B cell (primary cell): ENCODE measurements at regions not wholly inside any gene's neighbourhood (a gene's known extent, or its start where the extent isn't known, plus 50 kb on each side); places are given as distances from the start of the nearest gene placed in this dataset.

Experiments used
- ATAC-seq: fragments of 200-7000 bp; cut with Tn5 transposase; one replicate; pipeline ENCODE4 v1.10.0; 2021; ENCODE audit warnings: low read depth, mild to moderate bottlenecking, moderate number of reproducible peaks, moderate library complexity
- CTCF ChIA-PET: fragments of 350-600 bp; sonication (Branson Sonifier 250); formaldehyde crosslinking; loops from one replicate; lab custom pipeline; 2021; ENCODE audit warnings: antibody characterized with exemption, inconsistent platforms; lab: Charles Lee
- POLR2A ChIA-PET: fragments of 350-600 bp; sonication (Branson Sonifier 250); formaldehyde crosslinking; loops from one replicate; lab custom pipeline; 2021; ENCODE audit warnings: antibody characterized with exemption; lab: Charles Lee
- DNase-seq: peaks from one replicate; pipeline ENCODE4 v3.0.0; 2013
- H2AFZ ChIP-seq: 2 replicates; pipeline ENCODE4 v1.6.1; 2012; ENCODE audit warnings: mild to moderate bottlenecking, low read depth, low read length; ENCODE audit not compliant: insufficient read depth, poor library complexity, severe bottlenecking
- H3K27ac ChIP-seq, 2 donors: 1 replicate in 1 of 2; 2 replicates in 1 of 2; pipeline ENCODE4 v1.5.1; 2012 to 2013; ENCODE audit warnings: low read length in 2 of 2, mild to moderate bottlenecking in 2 of 2, moderate library complexity in 1 of 2
- H3K27me3 ChIP-seq, 4 experiments: fragments of 200-600 bp in 1 of 4; sonication (generic) in 1 of 4; replicated peaks in 1 of 4; 1 replicate in 2 of 4; 2 replicates in 2 of 4; pipeline versions ENCODE4 v1.6.1 to v1.7.0; 2013 to 2016; ENCODE audit warnings: low read length in 3 of 4, mild to moderate bottlenecking in 2 of 4, mixed read lengths in 1 of 4, moderate library complexity in 1 of 4; ENCODE audit not compliant: insufficient read depth in 4 of 4, control insufficient read depth in 3 of 4; ENCODE audit errors: control extremely low read depth in 1 of 4
- H3K36me3 ChIP-seq, 2 experiments: replicated peaks in 1 of 2; 1 replicate in 1 of 2; 2 replicates in 1 of 2; pipeline versions ENCODE4 v1.6.1 to v1.7.1; 2013; ENCODE audit warnings: low read length in 1 of 2; ENCODE audit not compliant: insufficient read depth in 2 of 2, control insufficient read depth in 1 of 2; ENCODE audit errors: control extremely low read depth in 1 of 2, extremely low read depth in 1 of 2
- H3K4me1 ChIP-seq, 2 donors: fragments of 200-600 bp in 1 of 2; sonication (generic) in 1 of 2; 1 replicate in 1 of 2; 2 replicates in 1 of 2; pipeline versions ENCODE4 v1.5.1 to v1.6.1; 2013 to 2017; ENCODE audit warnings: low read length in 2 of 2; ENCODE audit not compliant: control insufficient read depth in 2 of 2, insufficient read depth in 2 of 2
- H3K4me2 ChIP-seq: replicated peaks from 2 replicates; pipeline ENCODE3; 2012; ENCODE audit warnings: mild to moderate bottlenecking, low read depth, low read length; ENCODE audit not compliant: poor library complexity, severe bottlenecking
- H3K4me3 ChIP-seq, 5 experiments: fragments of 200-600 bp in 1 of 5; sonication (generic) in 1 of 5; 1 replicate in 3 of 5; 2 replicates in 2 of 5; pipeline versions ENCODE4 v1.5.1 to v1.7.0; 2011 to 2016; ENCODE audit warnings: low read length in 4 of 5, mild to moderate bottlenecking in 4 of 5, low read depth in 2 of 5, control low read depth in 1 of 5, moderate library complexity in 1 of 5; ENCODE audit not compliant: insufficient read depth in 1 of 5; ENCODE audit errors: control extremely low read depth in 1 of 5, extremely low read depth in 1 of 5
- H3K79me2 ChIP-seq: fragments of 200-600 bp; sonication (generic); one replicate; pipeline ENCODE4 v1.6.0; 2016; ENCODE audit warnings: low read length; ENCODE audit not compliant: control insufficient read depth, insufficient read depth
- H3K9ac ChIP-seq: fragments of 200-600 bp; sonication (generic); 2 replicates; pipeline ENCODE4 v1.6.1; 2017; ENCODE audit warnings: mild to moderate bottlenecking, low read length, moderate library complexity
- H3K9me3 ChIP-seq, 3 donors: one replicate each; pipeline versions ENCODE4 v1.6.1 to v1.7.1; 2013; ENCODE audit warnings: low read length in 2 of 3; ENCODE audit not compliant: control insufficient read depth in 2 of 3, insufficient read depth in 1 of 3; ENCODE audit errors: control extremely low read depth in 1 of 3
- H4K20me1 ChIP-seq: 2 replicates; pipeline ENCODE4 v1.6.0; 2012; ENCODE audit warnings: mild to moderate bottlenecking, low read length; ENCODE audit not compliant: insufficient read depth, control insufficient read depth, poor library complexity, severe bottlenecking
- H3K27ac Mint-ChIP-seq: one replicate; pipeline ENCODE4 v1.8.0; 2021; ENCODE audit warnings: mixed read lengths
- H3K27me3 Mint-ChIP-seq: one replicate; pipeline ENCODE4 v1.8.0; 2021; ENCODE audit warnings: mixed read lengths
- H3K4me1 Mint-ChIP-seq: one replicate; pipeline ENCODE4 v1.8.0; 2021; ENCODE audit warnings: mixed read lengths
- H3K4me3 Mint-ChIP-seq: one replicate; pipeline ENCODE4 v1.8.0; 2021; ENCODE audit warnings: mixed read lengths
- H3K9me3 Mint-ChIP-seq: one replicate; pipeline ENCODE4 v1.8.0; 2022; ENCODE audit warnings: mixed read lengths; ENCODE audit not compliant: insufficient read depth
- EZH2 ChIP-seq: IDR thresholded peaks from 2 replicates; pipeline ENCODE4 v1.6.1; 2012; ENCODE audit warnings: borderline replicate concordance, low read depth, mild to moderate bottlenecking, moderate library complexity, low read length; ENCODE audit not compliant: insufficient read depth, poor library complexity, severe bottlenecking
- WGBS: methylation state at CpG from one replicate; pipeline ENCODE4 v1.1.5; 2013; ENCODE audit warnings: missing lambda C conversion rate; ENCODE audit not compliant: insufficient coverage; 5-methylcytosine and 5-hydroxymethylcytosine counted together
- intact Hi-C: fragments of 100-400 bp; cut with micrococcal nuclease; formaldehyde crosslinking; loops from one replicate; pipeline ENCODE4 v1.10.0; 2022
- TF ChIP-seq, protein P1 (sequence below): fragments of 200-600 bp; IDR thresholded peaks from one replicate; pipeline ENCODE4 v1.8.0; 2022; ENCODE audit warnings: antibody characterized with exemption, mild to moderate bottlenecking

- H3K27ac Mint-ChIP-seq, result no peak overlapping the region
- Histone ChIP-seq H3K4me3 (no peak overlapping the region), H3K4me2 (no peak overlapping the region), H2AFZ (no peak overlapping the region), H3K36me3 (no peaks in the 10 kb centered on the region), H3K79me2 (no peaks in the 10 kb centered on the region), H4K20me1 (no peaks in the 10 kb centered on the region), H3K9me3 (peaks cover 0 to 5% (median 0%) of the 10 kb centered on the region in 3 donors), H3K27ac (no peak overlapping the region), H3K27me3 (no peaks in the 10 kb centered on the region), H3K9ac (no peak overlapping the region), H3K4me1 (no peaks in the 10 kb centered on the region)
- no peaks in the 10 kb centered on the region for H3K4me1 Mint-ChIP-seq
- no peaks in the 10 kb centered on the region for H3K27me3 Mint-ChIP-seq
- no CpG with 5 or more reads among the region's 2 CpGs for WGBS
- no peak overlapping the region for H3K4me3 Mint-ChIP-seq
- no peak for ATAC-seq
- ChIA-PET POLR2A (no interaction called here), CTCF (no interaction called here)
- DNase-seq, result no peak
- intact Hi-C loops, result no loop called here
- H3K9me3 Mint-ChIP-seq, result peaks cover 3% of the 10 kb centered on the region
- TF ChIP-seq EZH2, result no peak
- TF ChIP-seq, protein P1, sequence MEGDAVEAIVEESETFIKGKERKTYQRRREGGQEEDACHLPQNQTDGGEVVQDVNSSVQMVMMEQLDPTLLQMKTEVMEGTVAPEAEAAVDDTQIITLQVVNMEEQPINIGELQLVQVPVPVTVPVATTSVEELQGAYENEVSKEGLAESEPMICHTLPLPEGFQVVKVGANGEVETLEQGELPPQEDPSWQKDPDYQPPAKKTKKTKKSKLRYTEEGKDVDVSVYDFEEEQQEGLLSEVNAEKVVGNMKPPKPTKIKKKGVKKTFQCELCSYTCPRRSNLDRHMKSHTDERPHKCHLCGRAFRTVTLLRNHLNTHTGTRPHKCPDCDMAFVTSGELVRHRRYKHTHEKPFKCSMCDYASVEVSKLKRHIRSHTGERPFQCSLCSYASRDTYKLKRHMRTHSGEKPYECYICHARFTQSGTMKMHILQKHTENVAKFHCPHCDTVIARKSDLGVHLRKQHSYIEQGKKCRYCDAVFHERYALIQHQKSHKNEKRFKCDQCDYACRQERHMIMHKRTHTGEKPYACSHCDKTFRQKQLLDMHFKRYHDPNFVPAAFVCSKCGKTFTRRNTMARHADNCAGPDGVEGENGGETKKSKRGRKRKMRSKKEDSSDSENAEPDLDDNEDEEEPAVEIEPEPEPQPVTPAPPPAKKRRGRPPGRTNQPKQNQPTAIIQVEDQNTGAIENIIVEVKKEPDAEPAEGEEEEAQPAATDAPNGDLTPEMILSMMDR, result no peak
Observed at GRCh38 chr5:8478326-8478725, 609.4 kb downstream of the MTRR start.

DNA sequence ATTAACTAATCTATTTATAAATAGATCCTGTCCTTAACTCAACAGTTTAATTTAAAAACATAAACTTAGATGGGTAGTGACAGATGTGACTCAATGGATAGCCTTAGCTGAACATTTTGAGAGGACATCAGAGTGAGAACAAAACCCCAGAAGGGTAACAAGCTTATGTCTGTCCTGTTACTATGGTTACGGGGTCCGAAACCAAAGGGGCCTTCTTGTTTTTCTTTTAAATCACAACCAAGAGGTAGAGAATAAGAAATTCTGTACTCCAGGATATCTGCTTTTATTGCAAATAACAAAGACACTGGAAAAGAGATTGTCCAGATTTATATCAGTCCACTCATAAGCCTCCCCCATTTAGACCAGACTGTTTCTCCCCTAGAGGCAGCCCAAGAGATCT lies 612.1 kb downstream of the MTRR start:
- peaks cover 3% of the 10 kb centered on the region for H3K27me3 Mint-ChIP-seq
- Histone ChIP-seq H2AFZ (no peak overlapping the region), H3K36me3 (no peaks in the 10 kb centered on the region), H3K4me1 (no peaks in the 10 kb centered on the region), H3K27me3 (no peaks in the 10 kb centered on the region), H3K9me3 (peaks cover 0 to 5% (median 0%) of the 10 kb centered on the region in 3 donors), H3K27ac (no peak overlapping the region), H4K20me1 (no peaks in the 10 kb centered on the region), H3K79me2 (no peaks in the 10 kb centered on the region), H3K4me2 (no peak overlapping the region), H3K4me3 (no peak overlapping the region), H3K9ac (no peak overlapping the region)
- H3K9me3 Mint-ChIP-seq, result peaks cover 7% of the 10 kb centered on the region
- H3K27ac Mint-ChIP-seq, result no peak overlapping the region
- H3K4me3 Mint-ChIP-seq, result no peak overlapping the region
- WGBS, result no CpG with 5 or more reads among the region's 2 CpGs
- DNase-seq, result no peak
- no peaks in the 10 kb centered on the region for H3K4me1 Mint-ChIP-seq
- no peak for ATAC-seq
- ChIA-PET POLR2A (no interaction called here), CTCF (no interaction called here)
- no peak for TF ChIP-seq EZH2
- TF ChIP-seq, protein P1, result no peak
- intact Hi-C loops, result no loop called here
